ENCODE measurements at regions not wholly inside any gene's neighbourhood (a gene's known extent, or its start where the extent isn't known, plus 50 kb on each side); places are given as distances from the start of the nearest gene placed in this dataset.

DNA sequence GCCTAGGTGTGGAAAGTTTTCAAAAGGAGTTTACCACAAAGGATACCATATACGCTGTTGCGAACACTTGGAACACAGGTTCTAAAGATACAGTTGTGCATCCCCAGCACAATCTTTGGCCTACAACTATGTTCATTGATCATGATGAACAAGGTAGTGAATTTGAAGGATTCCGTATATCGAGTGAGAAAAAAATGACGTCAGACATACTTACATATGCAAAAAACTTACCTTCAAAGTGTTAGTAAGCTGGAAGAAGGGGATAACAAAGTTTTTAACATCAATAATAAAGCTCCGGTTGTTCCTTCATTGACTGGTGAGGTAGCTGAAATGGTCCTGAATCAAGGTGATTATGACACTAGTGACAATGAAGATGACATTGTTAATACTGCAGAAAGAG lies 133.9 kb upstream of the PDE3A start:
- ATAC-seq (no peak), DNase-seq (no peak)
- H3K9me3 Mint-ChIP-seq, result peaks cover 9 to 10% of the 10 kb centered on the region in 2 donors
- no peak overlapping the region for H3K4me3 Mint-ChIP-seq
- no peak overlapping the region for H3K27ac Mint-ChIP-seq
- H3K4me1 Mint-ChIP-seq, result no peaks in the 10 kb centered on the region
- H3K27me3 Mint-ChIP-seq, result no peaks in the 10 kb centered on the region

DNA sequence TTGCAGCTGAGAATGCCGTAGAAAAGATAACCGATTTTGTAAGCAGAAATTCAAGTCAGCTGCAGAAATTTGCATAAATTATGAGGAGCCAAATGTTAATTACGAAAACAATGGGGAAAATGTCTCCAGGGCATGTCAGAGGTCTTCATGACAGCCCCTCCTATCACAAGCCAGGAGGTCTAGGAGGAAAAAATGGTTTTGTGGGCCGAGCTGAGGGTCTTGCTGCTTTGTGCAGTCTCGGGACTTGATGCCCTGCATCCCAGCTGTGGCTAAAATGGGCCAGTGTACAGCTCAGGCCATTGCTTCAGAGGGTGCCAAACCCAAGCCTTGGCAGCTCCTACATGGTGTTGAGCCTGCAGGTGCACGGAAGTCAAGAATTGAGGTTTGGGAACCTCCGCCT lies 131.2 kb upstream of the PDE3A start:
- ATAC-seq (no peak), DNase-seq (no peak)
- Mint-ChIP-seq H3K4me1 (no peaks in the 10 kb centered on the region), H3K4me3 (no peak overlapping the region), H3K9me3 (peaks cover 4 to 10% of the 10 kb centered on the region in 2 donors), H3K27ac (no peak overlapping the region), H3K27me3 (no peaks in the 10 kb centered on the region)

DNA sequence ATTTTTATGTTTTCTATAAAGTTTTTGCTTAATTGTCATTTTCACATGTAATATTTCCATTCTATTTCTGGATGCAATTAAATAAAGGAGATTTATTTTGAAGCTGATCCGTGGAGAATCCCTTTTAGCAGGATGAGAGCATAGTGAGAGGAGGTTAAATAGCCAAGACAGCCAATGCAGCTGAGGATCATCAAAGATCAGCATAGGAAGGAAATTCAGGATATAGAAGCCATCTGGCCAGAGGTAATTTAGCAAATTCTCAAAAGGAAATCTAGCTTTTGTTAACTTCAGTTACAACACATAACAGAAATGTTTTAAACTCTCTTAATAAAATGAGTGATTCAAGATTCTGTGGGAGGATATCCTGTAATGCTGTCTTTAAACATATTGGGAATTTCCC lies 122.8 kb upstream of the PDE3A start:
- Mint-ChIP-seq H3K27me3 (no peaks in the 10 kb centered on the region), H3K4me1 (no peaks in the 10 kb centered on the region), H3K27ac (no peak overlapping the region), H3K4me3 (no peak overlapping the region), H3K9me3 (peaks cover 10 to 11% of the 10 kb centered on the region in 2 donors)
- no peak for ATAC-seq
- DNase-seq, result no peak

DNA sequence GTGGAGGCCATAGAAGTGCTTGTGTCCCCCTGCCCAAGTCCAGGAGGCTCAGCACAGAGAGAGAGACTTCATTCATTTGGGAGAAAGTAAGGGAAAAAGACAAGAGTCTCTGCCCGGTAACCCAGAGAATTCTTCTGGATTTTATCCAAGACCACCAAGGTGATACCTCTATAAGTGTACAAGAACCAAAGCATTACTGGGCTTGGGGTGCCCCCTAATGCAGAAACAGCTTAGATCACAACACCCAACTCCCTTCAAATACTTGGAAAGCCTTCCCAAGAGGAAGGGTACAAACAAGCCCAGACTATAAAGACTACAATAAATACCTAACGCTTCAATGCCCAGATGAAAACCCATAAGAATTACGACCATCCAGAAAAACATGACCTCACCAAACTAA lies 119.7 kb upstream of the PDE3A start:
- ATAC-seq, result no peak
- Mint-ChIP-seq H3K27me3 (no peaks in the 10 kb centered on the region), H3K4me3 (no peak overlapping the region), H3K9me3 (peaks cover 11 to 13% of the 10 kb centered on the region in 2 donors), H3K27ac (no peak overlapping the region), H3K4me1 (no peaks in the 10 kb centered on the region)
- no peak for DNase-seq

DNA sequence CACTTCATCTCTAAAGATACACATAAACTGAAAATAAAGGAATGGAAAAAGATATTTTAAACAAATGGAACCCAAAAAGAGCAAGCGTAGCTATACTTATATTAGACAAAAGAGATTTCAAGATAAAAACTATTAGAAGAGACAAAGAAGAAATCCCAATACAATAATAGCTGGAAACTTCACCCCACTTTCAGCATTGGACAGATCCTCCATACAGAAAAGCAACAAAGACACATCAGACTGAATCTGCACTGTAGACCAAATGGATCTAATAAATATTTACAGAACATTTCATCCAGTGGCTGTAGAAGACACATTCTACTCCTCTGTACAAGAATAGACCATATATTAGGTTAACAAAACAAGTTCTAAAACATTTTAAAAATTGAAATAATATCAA lies 117.6 kb upstream of the PDE3A start:
- H3K4me1 Mint-ChIP-seq, result no peaks in the 10 kb centered on the region

DNA sequence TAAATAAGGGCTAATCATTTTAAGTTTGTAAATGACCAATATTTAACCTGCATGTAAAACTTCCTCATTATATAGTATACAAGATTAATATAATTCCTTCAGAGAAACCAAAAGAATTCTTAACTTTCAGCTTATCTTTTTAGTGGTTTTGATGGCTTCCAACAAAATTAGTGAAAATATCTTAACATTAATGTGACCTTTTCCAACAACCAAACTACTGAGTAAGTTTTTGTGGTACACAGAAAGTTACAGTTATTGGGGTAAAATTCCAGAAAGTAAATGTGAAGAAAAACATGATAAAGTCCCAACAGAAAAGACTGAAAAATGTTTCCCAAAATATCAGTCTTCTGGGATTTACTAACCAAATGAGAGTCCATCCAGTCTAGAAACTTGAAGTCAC lies 111.0 kb upstream of the PDE3A start:
- no peak for DNase-seq
- Mint-ChIP-seq H3K4me1 (no peaks in the 10 kb centered on the region), H3K27me3 (no peaks in the 10 kb centered on the region), H3K4me3 (no peak overlapping the region), H3K27ac (no peak overlapping the region), H3K9me3 (no peaks in the 10 kb centered on the region)
- ATAC-seq, result no peak

More for the DNA sequence above, 117.6 kb upstream of the PDE3A start:
- ATAC-seq (no peak), DNase-seq (no peak)
- H3K9me3 Mint-ChIP-seq, result peaks cover 11 to 13% of the 10 kb centered on the region in 2 donors
- no peak overlapping the region for H3K27ac Mint-ChIP-seq
- H3K4me3 Mint-ChIP-seq, result no peak overlapping the region
- H3K27me3 Mint-ChIP-seq, result no peaks in the 10 kb centered on the region

DNA sequence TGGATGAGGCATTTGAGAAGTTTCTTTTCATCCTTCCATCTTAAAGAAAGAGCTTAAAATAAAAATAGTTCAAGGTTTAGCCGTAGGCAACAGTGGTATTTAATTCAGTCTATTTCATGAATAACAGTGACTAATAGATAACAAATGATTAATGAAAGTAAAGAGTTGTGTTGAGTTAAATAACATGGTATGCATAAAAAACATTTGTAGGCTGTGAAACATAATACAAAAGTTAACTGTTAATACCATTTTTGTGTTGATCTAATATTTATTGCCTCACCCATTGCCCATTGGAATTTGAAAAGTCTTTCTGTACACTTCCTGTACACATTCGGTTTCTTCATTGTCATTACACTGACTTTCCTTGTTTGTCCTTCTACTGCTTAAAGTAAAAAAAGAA lies 108.6 kb upstream of the PDE3A start:
- H3K4me1 Mint-ChIP-seq, result no peaks in the 10 kb centered on the region
- H3K4me3 Mint-ChIP-seq, result no peak overlapping the region
- no peak for DNase-seq
- H3K27ac Mint-ChIP-seq, result no peak overlapping the region
- no peaks in the 10 kb centered on the region for H3K27me3 Mint-ChIP-seq
- peaks cover 0 to 2% of the 10 kb centered on the region in 2 donors for H3K9me3 Mint-ChIP-seq
- ATAC-seq, result no peak

DNA sequence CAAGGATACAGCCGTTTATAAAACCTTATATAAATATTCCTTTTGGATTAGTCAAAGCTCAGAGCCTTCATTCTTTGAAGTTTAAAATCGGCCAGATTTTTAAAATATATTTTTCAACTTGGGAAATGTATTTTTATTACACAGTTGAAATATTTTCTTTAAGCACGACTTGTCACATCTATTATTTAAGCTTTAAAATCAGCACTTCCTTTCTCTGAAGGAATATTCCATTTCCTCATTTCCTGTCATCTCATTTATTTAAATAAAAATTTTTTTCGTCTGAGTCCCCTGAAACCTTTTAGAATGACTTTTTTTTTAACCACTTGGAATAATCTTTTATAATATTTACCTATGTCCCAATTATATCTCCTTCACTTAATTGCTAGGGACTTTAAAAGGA lies 107.5 kb upstream of the PDE3A start:
- H3K27me3 Mint-ChIP-seq, result no peaks in the 10 kb centered on the region
- ATAC-seq (no peak), DNase-seq (no peak)
- no peaks in the 10 kb centered on the region for H3K4me1 Mint-ChIP-seq
- no peak overlapping the region for H3K27ac Mint-ChIP-seq
- H3K9me3 Mint-ChIP-seq, result peaks cover 0 to 9% of the 10 kb centered on the region in 2 donors
- H3K4me3 Mint-ChIP-seq, result no peak overlapping the region

DNA sequence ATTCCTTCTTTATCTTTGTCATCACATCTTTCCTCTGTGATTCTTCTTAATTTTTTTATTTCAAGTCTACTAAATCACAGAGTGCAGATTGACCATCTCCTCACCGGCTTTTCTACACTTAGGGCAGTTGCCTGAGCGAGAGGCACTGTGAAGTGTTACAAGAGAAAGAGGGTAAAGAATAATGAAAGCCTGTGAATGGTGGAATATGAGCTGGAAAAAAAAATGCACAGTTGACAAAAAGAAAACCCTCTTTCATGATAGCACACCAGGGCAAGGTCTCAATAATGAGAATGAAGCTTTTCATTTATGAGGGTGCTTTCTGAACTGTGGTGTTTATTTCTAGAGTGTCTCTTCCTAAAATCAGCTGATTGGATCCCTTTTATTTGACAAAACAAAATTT lies 106.2 kb upstream of the PDE3A start:
- H3K9me3 Mint-ChIP-seq, result peaks cover 0 to 9% of the 10 kb centered on the region in 2 donors
- no peaks in the 10 kb centered on the region for H3K27me3 Mint-ChIP-seq
- no peak overlapping the region for H3K27ac Mint-ChIP-seq
- no peak for DNase-seq
- no peaks in the 10 kb centered on the region for H3K4me1 Mint-ChIP-seq
- no peak overlapping the region for H3K4me3 Mint-ChIP-seq
- ATAC-seq, result no peak

DNA sequence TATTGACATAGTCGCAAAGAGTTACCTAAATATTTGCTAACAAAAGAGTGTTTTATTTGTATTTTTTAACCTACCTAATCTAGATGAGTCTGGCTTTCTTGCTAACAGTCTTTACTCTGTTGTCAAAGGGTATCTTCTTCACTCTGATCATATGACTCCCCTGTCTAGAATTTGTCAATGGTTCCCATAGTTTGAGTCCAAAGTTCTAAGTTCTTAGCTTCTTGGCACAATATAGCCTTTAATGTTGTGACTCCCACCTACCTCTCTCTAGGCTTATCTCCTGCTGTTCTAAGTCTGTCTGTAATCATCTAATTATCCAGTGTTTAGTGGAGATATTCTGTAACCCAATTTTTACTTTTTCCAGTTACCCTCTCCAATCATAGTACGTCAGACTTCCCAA lies 104.3 kb upstream of the PDE3A start:
- no peaks in the 10 kb centered on the region for H3K27me3 Mint-ChIP-seq
- H3K4me1 Mint-ChIP-seq, result no peaks in the 10 kb centered on the region
- peaks cover 0 to 9% of the 10 kb centered on the region in 2 donors for H3K9me3 Mint-ChIP-seq
- no peak overlapping the region for H3K4me3 Mint-ChIP-seq
- H3K27ac Mint-ChIP-seq, result no peak overlapping the region
- ATAC-seq (no peak), DNase-seq (no peak)

DNA sequence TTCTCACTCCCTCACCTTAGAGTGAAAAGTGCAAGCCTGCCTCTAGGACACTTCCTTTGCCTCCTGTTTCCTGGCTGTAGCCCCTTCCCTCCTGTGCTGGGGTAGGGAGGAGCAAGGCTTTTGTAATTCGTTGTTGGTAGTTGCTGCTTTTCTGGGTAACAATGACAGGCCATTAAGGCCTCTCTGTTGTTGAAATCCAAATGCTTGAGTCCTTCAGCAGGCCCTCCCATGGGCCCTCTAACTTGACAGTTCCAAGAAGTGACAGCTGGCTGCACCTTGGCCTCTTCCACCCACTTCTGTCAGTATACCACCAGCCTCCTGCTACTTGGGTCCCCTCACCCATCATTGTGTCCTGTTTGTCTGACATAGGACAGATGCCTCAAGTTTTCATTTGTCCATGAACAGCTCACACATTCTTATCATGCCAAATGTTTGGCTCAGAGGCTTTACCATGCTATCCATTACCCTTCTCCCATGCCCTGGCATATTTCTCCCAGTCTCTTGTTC lies 103.7 kb upstream of the PDE3A start:
- Mint-ChIP-seq H3K4me3 (no peak overlapping the region), H3K9me3 (peaks cover 0 to 9% of the 10 kb centered on the region in 2 donors), H3K4me1 (no peaks in the 10 kb centered on the region), H3K27me3 (no peaks in the 10 kb centered on the region), H3K27ac (peak overlapping the region; percentile 3 to 35)
- DNase-seq (no peak), ATAC-seq (no peak)

DNA sequence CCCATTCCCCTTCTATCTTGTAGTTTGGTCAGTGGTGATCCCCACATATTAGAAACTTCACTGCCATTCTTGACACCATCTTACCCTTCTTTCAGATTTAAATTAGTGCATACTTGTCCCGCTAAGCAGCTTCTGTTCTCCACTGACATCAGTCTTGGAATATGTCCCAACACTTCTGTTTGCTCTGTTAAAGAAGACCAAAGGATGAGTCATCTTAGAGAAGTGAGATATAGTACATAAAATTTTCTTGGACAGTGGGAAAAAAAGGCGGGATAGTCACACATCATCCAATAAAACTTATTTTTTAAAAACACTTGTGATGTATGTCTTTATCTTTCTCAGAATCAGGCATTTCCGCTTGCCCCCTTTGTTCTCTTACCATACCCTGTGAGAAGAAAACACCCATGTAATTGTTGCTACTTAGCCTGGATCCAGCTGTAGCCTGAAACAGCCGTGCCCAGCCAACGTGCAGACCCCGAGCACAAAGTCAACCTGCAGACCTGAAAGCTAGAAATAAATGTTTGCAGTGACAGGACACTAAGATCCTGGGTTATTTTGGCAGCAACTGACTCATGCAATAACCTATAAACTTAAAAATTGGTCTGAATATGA lies 100.1 kb upstream of the PDE3A start:
- Mint-ChIP-seq H3K4me1 (no peaks in the 10 kb centered on the region), H3K4me3 (no peak overlapping the region), H3K27me3 (no peaks in the 10 kb centered on the region), H3K9me3 (peaks cover 0 to 9% of the 10 kb centered on the region in 2 donors), H3K27ac (no peak overlapping the region)
- ATAC-seq (no peak), DNase-seq (no peak)

DNA sequence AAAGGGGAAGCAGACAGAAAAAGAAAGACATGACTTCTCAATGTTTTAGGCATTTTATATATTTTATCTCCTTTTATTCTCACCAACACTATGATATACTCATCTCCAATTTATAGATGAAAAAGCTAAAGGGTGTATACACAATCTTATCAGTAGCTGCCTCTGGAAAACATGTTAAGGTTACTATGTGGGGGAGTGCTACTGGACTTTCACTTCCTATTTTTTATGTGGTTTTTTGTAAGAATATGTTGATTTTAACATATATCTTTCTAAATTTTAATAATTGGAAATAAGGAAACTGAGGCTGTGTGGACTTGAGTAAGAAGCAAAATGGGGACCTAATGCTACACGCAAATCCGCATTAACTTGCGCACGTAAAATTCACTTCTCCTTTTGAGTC lies 99.6 kb upstream of the PDE3A start:
- Mint-ChIP-seq H3K4me1 (no peaks in the 10 kb centered on the region), H3K9me3 (peaks cover 0 to 9% of the 10 kb centered on the region in 2 donors), H3K27me3 (no peaks in the 10 kb centered on the region), H3K4me3 (no peak overlapping the region), H3K27ac (no peak overlapping the region)
- ATAC-seq, result no peak
- no peak for DNase-seq

DNA sequence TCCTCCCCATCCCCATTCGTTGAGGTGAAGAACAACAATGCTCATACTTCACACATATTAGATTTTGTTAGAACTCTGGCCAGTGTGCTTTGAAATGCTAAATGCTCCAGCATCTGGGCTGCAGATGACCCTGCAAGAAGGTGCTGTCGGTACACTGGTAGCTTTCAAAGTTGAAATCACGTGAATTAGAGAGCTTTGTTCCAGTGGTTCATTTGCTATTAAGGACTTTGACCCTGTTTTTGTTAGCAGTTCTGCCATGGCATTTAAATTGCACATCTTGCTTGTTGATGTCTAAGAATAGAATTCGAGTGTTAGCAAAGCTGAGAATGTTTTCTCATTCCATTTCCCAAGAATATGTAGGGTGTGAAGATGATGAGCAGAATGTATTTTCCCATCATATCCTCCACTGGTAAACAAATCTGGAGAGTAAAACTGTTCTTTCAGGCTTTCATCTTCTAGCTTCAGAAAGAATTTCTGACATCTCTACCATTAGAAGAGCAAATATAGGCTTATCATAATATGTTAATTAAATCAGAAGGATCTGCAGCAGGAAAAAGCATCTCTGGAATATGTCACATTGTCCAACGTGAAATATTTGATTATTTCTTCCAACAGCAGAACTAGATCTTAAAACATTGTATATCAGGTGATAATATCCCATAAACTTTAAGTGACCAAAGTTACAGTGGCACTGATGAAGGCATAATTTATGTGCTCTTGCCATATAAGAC lies 98.8 kb upstream of the PDE3A start:
- Mint-ChIP-seq H3K27ac (no peak overlapping the region), H3K27me3 (no peaks in the 10 kb centered on the region), H3K4me3 (no peak overlapping the region), H3K4me1 (no peaks in the 10 kb centered on the region), H3K9me3 (peaks cover 0 to 9% of the 10 kb centered on the region in 2 donors)
- DNase-seq, result no peak
- ATAC-seq, result no peak

DNA sequence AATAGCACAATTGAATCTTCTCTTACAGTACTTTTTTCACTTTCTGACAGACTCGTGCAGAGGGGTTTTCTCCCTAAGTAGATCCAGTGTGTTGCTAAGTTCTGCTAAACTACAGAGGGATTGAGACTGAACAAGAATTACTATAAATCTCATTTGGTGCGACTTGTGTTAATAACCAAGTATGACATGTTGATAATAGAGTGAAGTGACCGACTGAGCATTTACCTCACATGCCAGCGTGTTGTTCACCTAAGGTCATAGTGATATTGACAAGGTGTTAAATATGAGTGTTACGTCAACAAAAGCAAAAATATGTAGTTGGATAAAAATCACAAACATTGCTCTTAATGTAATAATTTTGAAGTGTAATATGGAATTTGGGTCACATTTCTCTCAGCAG lies 97.8 kb upstream of the PDE3A start:
- H3K4me1 Mint-ChIP-seq, result no peaks in the 10 kb centered on the region
- H3K9me3 Mint-ChIP-seq, result no peaks in the 10 kb centered on the region

DNA sequence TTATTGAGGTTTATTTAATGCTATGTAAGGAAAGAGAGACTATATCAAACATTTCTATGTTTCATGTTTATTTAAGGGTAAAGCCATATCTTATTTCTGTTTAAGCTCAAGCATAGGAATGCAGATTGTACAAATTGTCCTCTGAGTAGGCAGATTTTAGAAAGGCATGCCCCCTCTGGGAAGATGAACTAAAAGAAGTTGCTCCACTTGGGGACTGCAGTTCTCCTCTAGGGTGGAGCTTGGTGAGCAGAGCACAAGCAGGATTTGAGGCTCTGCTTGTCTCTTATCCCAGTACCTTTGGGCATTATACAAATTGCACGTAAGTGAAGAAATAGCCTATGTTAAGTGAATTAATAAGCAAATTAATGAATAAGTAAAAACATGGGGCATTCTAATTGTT lies 96.2 kb upstream of the PDE3A start:
- ATAC-seq, result no peak
- no peaks in the 10 kb centered on the region for H3K4me1 Mint-ChIP-seq
- no peak for DNase-seq
- H3K27ac Mint-ChIP-seq, result no peak overlapping the region
- H3K27me3 Mint-ChIP-seq, result no peaks in the 10 kb centered on the region
- H3K4me3 Mint-ChIP-seq, result no peak overlapping the region
- H3K9me3 Mint-ChIP-seq, result no peaks in the 10 kb centered on the region

More for the DNA sequence above, 97.8 kb upstream of the PDE3A start:
- no peak overlapping the region for H3K4me3 Mint-ChIP-seq
- no peaks in the 10 kb centered on the region for H3K27me3 Mint-ChIP-seq
- H3K27ac Mint-ChIP-seq, result no peak overlapping the region
- ATAC-seq (no peak), DNase-seq (no peak)
